Esophagus squamous epithelium (tissue), 4 donors: ENCODE measurements at regions not wholly inside any gene's neighbourhood (a gene's known extent, or its start where the extent isn't known, plus 50 kb on each side); places are given as distances from the start of the nearest gene placed in this dataset.

ENCODE experiments used
- CTCF ChIP-seq, 6 experiments: fragments of 450-650 bp in 4 of 6; fragments of 200-600 bp in 2 of 6; sonication (generic) in 2 of 6; IDR thresholded peaks; one replicate each; pipeline ENCODE4 v1.5.1; 2016 to 2019; ENCODE audit warnings: antibody characterized with exemption in 6 of 6, mild to moderate bottlenecking in 4 of 6, moderate library complexity in 4 of 6
- POLR2A ChIP-seq, 4 donors: fragments of 450-650 bp; IDR thresholded peaks; one replicate each; pipeline ENCODE4 v1.6.1; 2017; ENCODE audit warnings: antibody characterized with exemption in 4 of 4, mild to moderate bottlenecking in 4 of 4, moderate library complexity in 3 of 4

- TF ChIP-seq POLR2A (IDR thresholded peaks at IDR 0.05) (no peak), CTCF (IDR thresholded peaks at IDR 0.05) (no peak)
These were observed 560.2 kb downstream of the DACH1 start for GRCh38 chr13:71306821-71307220.
